Suprapubic skin (tissue), 4 donors: ENCODE measurements at regions not wholly inside any gene's neighbourhood (a gene's known extent, or its start where the extent isn't known, plus 50 kb on each side); places are given as distances from the start of the nearest gene placed in this dataset.

Experiments used
- DNase-seq, 2 donors: peaks; one replicate each; pipeline ENCODE4 v3.0.0-alpha.2; 2019; ENCODE audit warnings: low spot score in 2 of 2
- H3K27ac ChIP-seq: fragments of 200-600 bp; sonication (generic); one replicate; pipeline ENCODE4 v1.5.1; 2019
- H3K27me3 ChIP-seq: fragments of 200-600 bp; sonication (generic); one replicate; pipeline ENCODE4 v1.5.1; 2019
- H3K36me3 ChIP-seq: fragments of 200-600 bp; sonication (generic); one replicate; pipeline ENCODE4 v1.5.1; 2019
- H3K4me1 ChIP-seq: fragments of 200-600 bp; sonication (generic); one replicate; pipeline ENCODE4 v1.5.1; 2019
- H3K4me3 ChIP-seq: fragments of 200-600 bp; sonication (generic); one replicate; pipeline ENCODE4 v1.5.1; 2019; ENCODE audit warnings: mild to moderate bottlenecking
- H3K9me3 ChIP-seq: fragments of 200-600 bp; sonication (generic); one replicate; pipeline ENCODE4 v1.5.1; 2019
- EP300 ChIP-seq: sonication (generic); formaldehyde crosslinking; IDR thresholded peaks from one replicate; pipeline ENCODE4 v1.6.1; 2017; ENCODE audit warnings: antibody characterized with exemption
- POLR2A ChIP-seq, 2 donors: fragments of 450-650 bp; IDR thresholded peaks; one replicate each; pipeline ENCODE4 v1.6.1; 2017; ENCODE audit warnings: antibody characterized with exemption in 2 of 2, mild to moderate bottlenecking in 2 of 2, moderate library complexity in 2 of 2
- POLR2AphosphoS5 ChIP-seq, 3 donors: sonication (generic); formaldehyde crosslinking; IDR thresholded peaks; one replicate each; pipeline ENCODE4 v1.6.1; 2017; ENCODE audit warnings: antibody characterized with exemption in 3 of 3
- WGBS: methylation state at CpG from one replicate; pipeline ENCODE4 v1.1.5; 2018; 5-methylcytosine and 5-hydroxymethylcytosine counted together
- TF ChIP-seq, protein P1 (sequence below), 2 donors: fragments of 200-600 bp in 1 of 2; fragments of 450-650 bp in 1 of 2; sonication (generic) in 1 of 2; IDR thresholded peaks; one replicate each; pipeline ENCODE4 v1.5.1; 2016 to 2019; ENCODE audit warnings: antibody characterized with exemption in 2 of 2, mild to moderate bottlenecking in 1 of 2, moderate library complexity in 1 of 2

DNA sequence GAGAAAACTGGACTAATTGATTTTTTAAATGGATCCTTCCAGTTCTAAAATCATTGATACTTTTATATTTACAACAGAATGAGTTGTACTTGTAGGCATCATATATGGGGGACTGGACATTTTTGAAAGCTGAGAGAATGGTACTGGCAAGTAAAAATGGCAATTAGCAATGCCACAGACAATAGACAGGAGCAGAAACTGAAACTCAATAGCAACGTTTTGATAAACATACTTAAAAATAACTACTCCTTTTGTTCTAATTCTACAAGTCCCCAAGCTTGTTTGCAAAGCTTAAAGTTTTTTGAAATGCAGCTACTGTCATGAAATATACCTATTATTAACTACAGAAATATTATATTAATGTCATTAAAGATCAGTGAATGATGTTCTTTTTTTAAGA is 52.8 kb upstream of the FBXL7 start:
- WGBS = 28% methylated on average over 1 of the region's 1 CpG
- Histone ChIP-seq H3K36me3 (no peaks in the 10 kb centered on the region), H3K9me3 (peaks cover 3% of the 10 kb centered on the region), H3K4me1 (no peaks in the 10 kb centered on the region), H3K4me3 (no peak overlapping the region), H3K27me3 (no peaks in the 10 kb centered on the region), H3K27ac (no peak overlapping the region)
- TF ChIP-seq EP300 = no peak
- no peak for TF ChIP-seq POLR2A (IDR thresholded peaks at IDR 0.05)
- TF ChIP-seq, protein P1, sequence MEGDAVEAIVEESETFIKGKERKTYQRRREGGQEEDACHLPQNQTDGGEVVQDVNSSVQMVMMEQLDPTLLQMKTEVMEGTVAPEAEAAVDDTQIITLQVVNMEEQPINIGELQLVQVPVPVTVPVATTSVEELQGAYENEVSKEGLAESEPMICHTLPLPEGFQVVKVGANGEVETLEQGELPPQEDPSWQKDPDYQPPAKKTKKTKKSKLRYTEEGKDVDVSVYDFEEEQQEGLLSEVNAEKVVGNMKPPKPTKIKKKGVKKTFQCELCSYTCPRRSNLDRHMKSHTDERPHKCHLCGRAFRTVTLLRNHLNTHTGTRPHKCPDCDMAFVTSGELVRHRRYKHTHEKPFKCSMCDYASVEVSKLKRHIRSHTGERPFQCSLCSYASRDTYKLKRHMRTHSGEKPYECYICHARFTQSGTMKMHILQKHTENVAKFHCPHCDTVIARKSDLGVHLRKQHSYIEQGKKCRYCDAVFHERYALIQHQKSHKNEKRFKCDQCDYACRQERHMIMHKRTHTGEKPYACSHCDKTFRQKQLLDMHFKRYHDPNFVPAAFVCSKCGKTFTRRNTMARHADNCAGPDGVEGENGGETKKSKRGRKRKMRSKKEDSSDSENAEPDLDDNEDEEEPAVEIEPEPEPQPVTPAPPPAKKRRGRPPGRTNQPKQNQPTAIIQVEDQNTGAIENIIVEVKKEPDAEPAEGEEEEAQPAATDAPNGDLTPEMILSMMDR (IDR thresholded peaks at IDR 0.05) = no peak
- TF ChIP-seq POLR2AphosphoS5 (IDR thresholded peaks at IDR 0.05) = no peak
- no peak for DNase-seq

DNA sequence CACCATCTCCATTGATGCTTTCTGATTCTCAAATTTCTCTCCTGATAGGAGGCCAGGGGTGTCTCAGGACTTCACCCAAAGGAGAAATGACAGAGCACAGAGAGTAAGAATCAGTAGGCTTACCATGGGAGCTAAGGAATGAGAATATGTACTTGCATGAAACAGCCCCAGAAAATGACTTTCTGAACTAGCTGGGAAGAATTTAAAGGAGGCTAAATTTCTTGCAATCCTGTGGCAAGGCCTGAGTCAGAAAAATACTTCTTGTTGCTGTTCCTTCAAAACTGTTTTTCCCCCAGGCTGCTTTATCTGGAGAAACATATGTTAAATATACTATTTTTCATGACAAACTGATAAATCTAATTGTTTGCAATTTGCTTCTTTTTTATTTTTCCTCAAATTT is 53.4 kb upstream of the FBXL7 start:
- H3K9me3 ChIP-seq = peaks cover 3% of the 10 kb centered on the region
- DNase-seq = no peak
- TF ChIP-seq, protein P1 (IDR thresholded peaks at IDR 0.05) = no peak
- TF ChIP-seq POLR2A (IDR thresholded peaks at IDR 0.05) = no peak
- H3K4me1 ChIP-seq = no peaks in the 10 kb centered on the region
- no peak overlapping the region for H3K27ac ChIP-seq
- H3K4me3 ChIP-seq = no peak overlapping the region
- no peaks in the 10 kb centered on the region for H3K27me3 ChIP-seq
- no peaks in the 10 kb centered on the region for H3K36me3 ChIP-seq

DNA sequence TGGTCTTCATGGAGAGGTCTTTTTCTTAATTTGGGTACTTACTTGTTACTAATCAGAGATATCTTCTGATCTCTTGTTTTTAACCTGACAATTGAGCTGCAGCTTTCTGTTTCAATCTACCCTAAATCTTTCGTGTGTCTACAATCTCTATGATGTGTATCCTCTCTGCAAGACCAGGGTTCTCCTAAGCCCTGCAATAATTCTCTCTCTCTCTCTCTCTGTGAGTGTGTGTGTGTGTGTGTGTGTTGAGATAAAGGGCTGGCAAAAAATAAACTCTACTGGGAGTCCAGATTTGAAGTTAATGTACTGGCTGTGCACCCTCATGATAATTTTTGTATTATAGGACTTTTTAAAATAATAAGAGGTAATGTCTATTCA is 57.8 kb upstream of the FBXL7 start:
- no peak overlapping the region for H3K27ac ChIP-seq
- no peak overlapping the region for H3K4me3 ChIP-seq
- WGBS = 81% methylated on average over 1 of the region's 1 CpG

DNA sequence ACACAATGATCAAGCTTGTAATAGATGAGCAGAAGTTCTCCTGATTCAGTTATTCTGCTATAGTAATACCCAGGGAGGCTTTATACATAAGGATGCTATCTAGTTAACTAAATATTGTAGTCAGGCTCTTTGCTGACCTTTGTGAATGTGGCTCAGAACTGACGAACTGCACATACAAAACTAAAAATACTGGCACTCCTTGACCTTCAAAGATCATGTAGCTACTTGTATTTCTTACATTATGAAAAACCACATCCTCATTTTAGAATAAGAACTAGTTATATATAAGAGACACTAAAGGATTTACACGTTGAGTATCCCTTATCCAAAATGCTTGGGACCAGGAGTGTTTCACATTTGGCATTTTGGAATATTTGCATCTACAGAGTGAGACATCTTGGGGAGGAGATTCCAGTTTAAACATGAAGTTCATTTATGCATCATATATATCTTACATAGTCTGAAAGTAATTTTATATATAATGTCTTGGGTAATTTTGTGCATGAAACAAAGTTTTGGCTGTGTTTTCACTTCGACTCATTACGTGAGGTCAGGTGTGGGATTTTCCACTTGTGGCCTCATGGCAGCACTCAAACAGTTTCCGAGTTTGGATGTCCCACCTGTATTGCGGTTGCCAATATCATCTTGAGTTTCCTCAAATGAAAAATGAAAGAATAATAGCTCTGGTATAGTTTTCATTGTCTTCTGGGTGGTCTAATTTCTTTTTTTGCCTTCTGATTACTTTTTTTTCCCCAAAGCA is 58.4 kb upstream of the FBXL7 start:
- WGBS = 81% methylated on average over 6 of the region's 6 CpGs
- H3K36me3 ChIP-seq = no peaks in the 10 kb centered on the region
- H3K4me1 ChIP-seq = no peaks in the 10 kb centered on the region
- H3K27ac ChIP-seq = no peak overlapping the region
- H3K27me3 ChIP-seq = no peaks in the 10 kb centered on the region
- H3K4me3 ChIP-seq = no peak overlapping the region
- no peak for DNase-seq
- no peak for TF ChIP-seq EP300
- TF ChIP-seq, protein P1 (IDR thresholded peaks at IDR 0.05) = no peak
- TF ChIP-seq POLR2AphosphoS5 (IDR thresholded peaks at IDR 0.05) = no peak
- TF ChIP-seq POLR2A (IDR thresholded peaks at IDR 0.05) = no peak
- no peaks in the 10 kb centered on the region for H3K9me3 ChIP-seq

More for the DNA sequence above, 57.8 kb upstream of the FBXL7 start:
- no peaks in the 10 kb centered on the region for H3K9me3 ChIP-seq
- H3K36me3 ChIP-seq = no peaks in the 10 kb centered on the region
- H3K4me1 ChIP-seq = no peaks in the 10 kb centered on the region
- DNase-seq = no peak
- no peaks in the 10 kb centered on the region for H3K27me3 ChIP-seq
- TF ChIP-seq, protein P1 (IDR thresholded peaks at IDR 0.05) = no peak
- TF ChIP-seq EP300 (no peak), POLR2A (IDR thresholded peaks at IDR 0.05) (no peak), POLR2AphosphoS5 (IDR thresholded peaks at IDR 0.05) (no peak)

DNA sequence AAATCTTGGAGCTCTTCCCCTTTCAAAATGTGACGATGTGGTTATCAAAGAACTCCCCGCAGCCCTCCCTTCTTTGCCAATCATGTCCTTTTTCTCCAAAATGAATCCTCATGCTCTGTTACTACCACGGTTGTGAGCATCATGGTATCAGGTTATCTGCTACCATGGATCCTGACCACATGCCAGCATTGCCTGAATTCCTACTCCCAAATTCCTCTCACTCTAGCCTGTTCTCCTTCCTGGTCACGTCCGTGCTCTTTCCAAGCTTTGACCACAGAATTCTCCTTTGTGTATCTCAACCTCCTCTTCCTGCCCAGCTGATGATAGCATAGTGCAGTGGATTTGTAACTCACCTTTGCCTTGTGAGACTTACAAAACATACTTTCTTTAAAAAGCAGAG is 59.5 kb upstream of the FBXL7 start:
- no peak overlapping the region for H3K27ac ChIP-seq
- H3K27me3 ChIP-seq = no peaks in the 10 kb centered on the region
- TF ChIP-seq EP300 = no peak
- TF ChIP-seq, protein P1 (IDR thresholded peaks at IDR 0.05) = no peak
- no peak for TF ChIP-seq POLR2AphosphoS5 (IDR thresholded peaks at IDR 0.05)
- TF ChIP-seq POLR2A (IDR thresholded peaks at IDR 0.05) = no peak
- no peaks in the 10 kb centered on the region for H3K4me1 ChIP-seq
- DNase-seq = no peak
- no peaks in the 10 kb centered on the region for H3K36me3 ChIP-seq
- H3K4me3 ChIP-seq = no peak overlapping the region
- 77% methylated on average over 5 of the region's 5 CpGs for WGBS
- H3K9me3 ChIP-seq = no peaks in the 10 kb centered on the region
